HG02571 (cell line): ENCODE measurements at regions not wholly inside any gene's neighbourhood (a gene's known extent, or its start where the extent isn't known, plus 50 kb on each side); places are given as distances from the start of the nearest gene placed in this dataset.

Experiments used
- ATAC-seq: cut with Tn5 transposase; IDR thresholded peaks from one replicate; pipeline ENCODE4 v1.9.1; 2021; ENCODE audit warnings: mild to moderate bottlenecking, moderate library complexity; ENCODE audit not compliant: unreplicated experiment

- ATAC-seq, result no peak
Observed at GRCh38 chr12:77366616-77367015, 301.2 kb upstream of the E2F7 start.

- no peak for ATAC-seq
Observed at GRCh38 chr12:77364400-77364799, 299.0 kb upstream of the E2F7 start.

DNA sequence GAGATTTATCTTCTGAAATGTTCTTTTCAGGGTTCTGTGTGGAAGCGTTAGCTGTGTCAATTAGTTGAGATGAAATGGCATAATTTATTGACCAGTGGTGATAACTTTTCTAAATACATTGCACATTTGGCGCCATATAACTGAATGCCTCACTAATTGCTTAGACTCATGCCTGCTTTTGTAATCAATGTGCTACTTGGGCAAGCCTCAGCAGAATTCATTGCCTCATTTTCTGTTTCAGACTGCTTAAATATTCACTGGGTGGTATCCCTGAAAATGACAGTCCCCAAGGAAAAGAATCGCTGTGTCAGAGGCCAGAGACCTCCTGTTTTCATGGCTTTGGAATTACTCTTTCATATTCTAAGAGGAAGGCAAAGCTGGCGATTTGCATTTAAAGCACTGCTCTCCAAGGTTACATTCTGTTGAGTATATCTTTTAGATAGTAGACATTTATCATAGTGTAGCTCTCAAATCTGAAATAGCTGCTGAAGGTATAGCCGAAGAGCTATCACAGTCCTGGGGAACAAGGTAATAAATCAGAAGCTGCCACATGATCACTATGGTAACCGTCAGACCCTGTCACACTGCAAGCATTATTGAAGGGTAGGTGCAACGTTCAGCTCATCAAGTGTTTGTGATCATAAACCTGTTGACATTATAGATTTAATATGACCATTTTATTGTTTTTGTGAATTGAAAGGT lies 297.3 kb upstream of the E2F7 start:
- no peak for ATAC-seq

DNA sequence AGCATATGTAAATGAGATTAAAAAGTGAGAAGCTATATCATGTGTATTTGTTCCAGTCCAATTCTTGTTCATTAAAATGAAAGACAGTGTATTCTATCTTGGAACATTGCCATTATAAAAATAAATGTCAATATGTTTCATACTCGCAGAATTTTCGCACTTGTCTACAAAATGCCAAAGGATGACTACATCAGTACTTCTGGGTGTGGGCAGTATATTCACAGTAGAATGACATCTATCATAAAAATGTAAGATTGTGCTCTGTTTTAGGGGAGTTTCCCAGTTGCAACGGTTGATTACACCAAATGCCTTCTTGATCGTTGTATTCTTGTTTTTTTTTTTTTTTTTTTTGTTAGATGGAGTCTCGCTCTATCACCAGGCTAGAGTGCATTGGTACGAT lies 292.3 kb upstream of the E2F7 start:
- no peak for ATAC-seq

GRCh38 chr12:77354766-77355362 lies 289.5 kb upstream of the E2F7 start:
- no peak for ATAC-seq

DNA sequence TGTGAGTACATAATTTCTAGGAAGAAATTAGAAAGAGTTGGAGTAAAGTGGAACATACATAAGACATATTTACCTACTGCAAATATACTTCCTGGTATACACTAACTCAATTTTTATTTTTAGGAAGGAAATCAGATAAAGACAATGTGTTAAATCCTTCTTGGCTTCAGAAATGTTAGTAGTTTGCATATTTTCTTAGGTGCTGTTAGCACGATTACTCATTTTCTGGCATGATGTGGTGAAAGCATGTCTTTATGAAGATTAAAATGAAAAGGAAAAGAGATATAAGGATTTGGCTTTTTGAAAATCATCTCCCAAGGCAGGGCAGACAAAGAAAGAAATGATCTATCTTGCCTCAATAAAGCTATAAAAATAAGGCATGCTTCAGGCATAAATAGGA lies 287.6 kb upstream of the E2F7 start:
- ATAC-seq, result no peak

DNA sequence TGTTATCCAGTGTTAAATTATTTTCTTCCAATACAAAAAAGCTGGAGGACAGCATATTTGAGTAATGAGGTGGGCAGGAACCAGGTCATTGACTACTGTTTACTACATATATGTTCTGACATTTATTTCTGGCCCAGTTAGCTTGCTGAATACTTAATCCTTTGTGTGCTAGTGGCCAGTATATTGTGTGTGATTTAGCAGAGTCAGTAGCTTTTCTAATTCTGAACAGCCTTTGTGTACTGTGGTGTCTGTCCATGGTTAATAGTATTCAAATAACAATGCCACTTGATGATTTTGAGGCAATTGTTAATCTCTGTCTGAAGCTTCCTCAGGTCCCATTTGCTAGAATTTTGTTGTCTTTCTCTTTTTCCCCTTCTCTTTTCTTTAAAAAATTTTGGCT lies 286.5 kb upstream of the E2F7 start:
- no peak for ATAC-seq

DNA sequence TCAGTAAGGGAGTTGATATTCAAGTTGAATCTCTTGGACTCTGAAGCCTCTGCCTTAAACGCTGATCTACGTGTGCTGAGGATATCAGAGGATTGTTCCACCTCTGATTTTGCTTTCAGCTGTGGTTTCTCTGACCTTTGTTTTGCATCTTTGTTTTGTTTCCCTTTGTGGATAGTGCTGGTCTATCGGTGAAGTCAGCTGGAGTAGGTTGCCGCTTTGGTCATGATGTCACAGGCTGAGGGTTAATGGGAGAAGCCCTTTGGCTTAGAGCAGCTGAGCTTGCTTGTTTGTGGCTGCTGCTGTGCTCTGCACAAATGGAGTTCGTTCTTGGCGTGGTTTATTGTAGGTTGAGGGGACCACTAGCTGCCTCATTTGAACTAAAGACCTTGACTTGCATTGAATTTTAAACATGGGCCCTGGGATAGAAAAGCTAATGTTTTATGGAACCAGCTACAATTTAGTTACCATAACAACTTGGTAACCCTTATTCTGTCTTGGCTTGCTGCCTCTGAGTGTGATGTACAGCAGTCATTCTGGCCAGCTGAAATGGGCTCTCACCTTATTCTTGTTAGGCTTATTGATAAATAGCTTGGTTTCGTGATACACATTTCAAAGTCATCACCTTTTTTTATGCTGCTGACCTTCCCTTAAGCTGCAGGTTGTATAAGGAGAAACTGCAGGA lies 284.5 kb upstream of the E2F7 start:
- ATAC-seq, result no peak

GRCh38 chr12:77347017-77347416 lies 281.6 kb upstream of the E2F7 start:
- ATAC-seq, result no peak

DNA sequence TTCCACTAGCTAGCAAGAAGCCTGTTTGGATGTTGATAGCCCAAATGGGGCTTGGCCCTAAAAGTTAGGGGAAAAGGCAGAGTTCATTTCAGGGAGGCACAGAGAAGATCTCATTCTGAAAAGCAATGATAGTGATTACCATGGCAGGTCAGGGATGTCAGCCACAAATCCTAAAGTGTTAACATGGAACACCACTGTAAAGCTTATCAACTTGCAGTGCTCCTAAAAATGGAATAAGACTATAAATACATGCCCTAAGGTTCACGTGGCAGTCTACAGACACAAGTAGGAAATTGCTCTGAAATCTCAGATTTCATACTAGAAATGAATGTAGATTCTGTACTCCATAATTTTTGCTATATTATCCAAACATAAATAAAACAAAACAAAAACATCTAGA lies 280.0 kb upstream of the E2F7 start:
- no peak for ATAC-seq

DNA sequence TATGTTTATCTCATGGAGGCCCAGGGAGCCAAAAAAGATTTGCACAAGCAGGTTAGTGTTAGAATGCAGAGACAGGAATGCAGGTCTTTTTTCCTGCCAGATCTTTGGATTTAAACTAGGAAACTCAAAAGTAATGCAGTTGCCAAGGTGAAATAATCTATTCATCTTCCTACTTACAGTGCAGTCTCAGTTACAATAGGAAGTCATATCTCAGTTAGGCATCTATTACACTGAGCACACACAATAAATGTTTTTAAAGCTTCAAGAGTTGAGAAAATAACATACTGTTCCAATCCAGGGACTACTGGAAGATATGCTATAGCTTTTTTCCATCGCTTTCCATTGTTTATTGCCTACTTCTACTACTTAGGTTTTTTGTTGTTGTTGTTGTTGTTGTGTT lies 279.3 kb upstream of the E2F7 start:
- no peak for ATAC-seq

DNA sequence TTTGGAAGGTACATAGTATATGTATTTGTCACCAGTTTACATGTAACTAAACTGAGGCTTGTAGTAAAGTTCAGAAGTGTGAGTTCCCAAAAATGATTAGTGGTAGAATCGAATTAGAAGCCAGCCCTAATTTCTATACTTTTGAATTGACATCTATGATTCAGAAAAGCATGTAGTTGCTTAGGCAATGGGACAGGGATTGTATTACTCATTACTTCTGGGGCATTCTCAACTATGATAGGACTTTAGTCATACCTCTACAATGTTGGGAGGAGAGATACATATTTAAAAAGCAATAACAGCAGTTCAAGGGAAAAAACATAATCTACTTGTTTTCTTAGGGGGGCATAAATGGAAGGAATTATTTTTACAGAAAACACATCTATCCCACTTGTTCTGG lies 277.9 kb upstream of the E2F7 start:
- no peak for ATAC-seq

GRCh38 chr12:77342253-77342652 lies 276.9 kb upstream of the E2F7 start:
- no peak for ATAC-seq

DNA sequence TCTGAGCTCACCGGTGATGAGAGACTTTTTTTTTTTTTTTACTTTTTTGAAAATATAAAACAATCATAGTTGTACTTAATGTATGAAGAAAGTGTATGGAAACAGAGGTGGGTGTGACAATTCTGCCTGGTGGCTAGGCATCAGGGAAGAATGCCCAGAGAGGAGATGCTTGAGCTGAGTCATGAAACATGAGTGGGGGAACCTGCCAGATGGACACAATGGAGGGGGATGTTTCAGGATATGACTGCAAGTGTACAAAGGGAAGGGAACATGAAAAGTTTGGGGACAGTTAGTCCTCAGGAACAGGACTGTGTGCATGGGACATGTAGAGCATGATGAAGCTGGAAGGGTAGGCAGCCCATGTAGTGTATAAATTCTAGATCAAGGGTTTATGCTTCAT lies 274.2 kb upstream of the E2F7 start:
- ATAC-seq, result no peak

DNA sequence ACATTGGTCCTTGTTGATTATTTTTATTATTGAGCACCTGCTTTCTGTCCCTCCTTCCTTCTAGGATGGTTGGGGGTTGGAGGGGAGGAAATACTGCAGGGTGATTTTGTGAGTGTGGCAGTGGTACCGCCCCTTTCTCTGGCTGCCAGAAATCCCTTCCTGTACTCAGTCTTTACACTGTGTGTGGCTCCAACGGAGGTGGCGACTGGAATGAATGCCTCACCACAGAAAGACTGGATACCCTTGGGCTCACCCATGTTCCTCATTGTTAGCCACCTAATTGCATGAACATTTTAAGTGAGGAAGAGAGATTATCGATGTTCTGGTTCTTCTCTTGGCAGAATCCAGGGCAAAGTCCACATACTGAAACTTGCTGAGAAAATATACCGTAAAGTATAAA lies 272.0 kb upstream of the E2F7 start:
- ATAC-seq, result no peak

- no peak for ATAC-seq
Observed at GRCh38 chr12:77334806-77335205, 269.4 kb upstream of the E2F7 start.

- no peak for ATAC-seq
Observed at GRCh38 chr12:77328326-77328725, 263.0 kb upstream of the E2F7 start.

GRCh38 chr12:77325511-77326236 lies 260.3 kb upstream of the E2F7 start:
- no peak for ATAC-seq

DNA sequence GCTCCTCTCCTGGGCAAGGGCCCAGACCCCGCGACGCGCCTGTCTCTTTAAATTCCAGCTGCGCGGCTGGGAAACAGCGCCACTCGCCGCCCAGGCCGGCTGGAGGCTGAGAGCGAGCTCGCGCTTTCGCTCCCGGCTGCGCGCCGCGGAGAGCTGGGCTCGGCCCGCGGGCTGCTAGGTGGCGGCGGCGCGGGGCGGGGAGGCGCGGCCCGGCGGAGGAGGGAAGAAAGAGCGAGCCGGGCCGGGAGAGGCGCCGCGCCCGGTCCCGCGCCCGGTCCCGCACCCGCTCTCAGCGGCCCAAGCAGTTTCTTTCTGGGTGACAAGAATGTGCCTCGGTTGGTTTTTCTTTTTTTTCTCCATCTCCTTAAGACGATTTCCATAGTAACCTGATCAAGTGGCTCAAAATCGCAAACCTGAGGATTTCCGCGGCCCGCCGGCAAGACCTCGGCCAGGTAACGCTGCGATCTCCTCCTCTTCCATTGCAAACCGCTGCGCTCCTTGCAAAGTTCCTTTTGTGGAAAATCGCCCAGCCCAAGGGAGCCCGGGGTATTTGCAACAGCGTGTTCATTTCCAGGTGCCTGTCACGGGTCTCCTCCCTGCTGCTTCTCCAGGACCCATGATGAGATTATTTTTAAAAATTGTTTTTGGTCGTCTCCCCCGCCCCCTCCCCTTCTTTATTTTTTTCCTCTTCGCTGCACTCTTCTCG lies 259.5 kb upstream of the E2F7 start:
- ATAC-seq, result peak; percentile 86

GRCh38 chr12:77324416-77324762 lies 259.0 kb upstream of the E2F7 start:
- ATAC-seq, result no peak

DNA sequence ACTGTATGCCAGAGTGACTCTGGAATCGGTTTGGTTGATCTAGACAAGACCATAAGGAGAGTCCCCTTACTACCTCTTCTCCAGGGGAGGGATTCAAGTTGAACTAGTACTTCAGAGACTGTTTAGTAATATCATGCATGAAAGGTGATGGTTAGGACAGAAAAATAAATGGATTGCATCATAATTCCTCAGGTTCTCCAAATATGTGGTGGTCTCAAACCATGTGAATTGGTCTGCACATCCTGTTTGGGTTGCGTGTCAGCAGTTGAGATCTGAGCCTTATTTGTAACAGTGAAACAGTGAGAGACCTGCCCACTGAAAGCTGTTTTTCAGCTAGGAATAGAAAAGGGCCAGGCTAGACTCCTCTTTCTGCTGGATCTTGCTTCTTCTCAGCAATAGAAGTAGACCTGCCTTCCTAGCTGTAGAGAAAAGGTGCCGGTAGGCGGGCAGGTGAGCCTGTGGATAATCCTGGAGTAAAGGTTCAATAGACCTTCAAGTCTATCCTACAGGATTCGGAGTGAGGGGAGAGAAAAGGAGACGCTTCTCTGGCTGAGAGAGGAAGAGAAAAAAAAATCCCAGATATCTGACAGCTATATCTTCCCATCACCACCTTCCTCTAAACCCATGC lies 258.5 kb upstream of the E2F7 start:
- no peak for ATAC-seq
